GM18873 (cell line): ENCODE measurements at regions not wholly inside any gene's neighbourhood (a gene's known extent, or its start where the extent isn't known, plus 50 kb on each side); places are given as distances from the start of the nearest gene placed in this dataset.

ENCODE experiments used
- ATAC-seq: cut with Tn5 transposase; IDR thresholded peaks from one replicate; pipeline ENCODE4 v1.9.1; 2021; ENCODE audit warnings: mild to moderate bottlenecking, moderate library complexity, moderate number of reproducible peaks; ENCODE audit not compliant: unreplicated experiment, low FRiP score

- ATAC-seq = no peak
These were observed 249.9 kb upstream of the WWC1 start for GRCh38 chr5:168041583-168041982.

DNA sequence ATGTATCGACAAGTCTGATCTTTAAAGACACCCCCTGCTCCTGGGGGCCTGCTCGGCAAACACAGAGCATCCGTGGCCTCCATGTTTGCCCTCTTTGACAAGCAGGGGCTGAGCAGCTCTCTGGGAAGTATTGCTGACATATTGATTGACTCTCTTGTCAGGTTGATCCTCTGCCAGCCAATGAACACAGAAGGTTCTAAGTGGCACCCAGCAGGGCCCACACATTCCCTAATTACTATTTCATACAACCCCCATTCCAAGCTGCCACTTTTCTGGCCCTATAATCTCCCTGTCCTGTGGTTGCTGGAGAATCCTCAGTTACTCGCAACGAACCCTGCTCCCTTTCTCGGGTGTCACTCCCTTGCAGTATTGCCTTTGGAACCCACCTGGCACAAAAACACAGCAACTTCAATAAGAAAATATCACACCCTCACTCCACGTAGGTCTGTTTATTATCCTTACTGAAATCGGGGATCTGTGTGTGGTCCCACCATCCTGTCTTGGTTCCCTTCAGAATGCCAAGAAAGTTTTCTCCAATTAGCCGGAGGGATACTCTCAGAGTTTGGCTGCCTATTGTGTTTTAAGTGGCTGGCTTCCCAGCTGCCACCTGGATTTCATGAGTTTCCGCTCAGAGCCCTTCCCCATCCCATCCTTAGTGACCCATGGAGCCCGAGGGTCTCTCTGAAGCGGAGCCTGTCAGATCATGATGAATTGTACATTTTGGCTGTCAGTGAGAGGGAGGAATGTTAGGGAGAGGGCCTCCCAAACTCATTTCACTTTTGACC lies 249.0 kb upstream of the WWC1 start:
- ATAC-seq = no peak

DNA sequence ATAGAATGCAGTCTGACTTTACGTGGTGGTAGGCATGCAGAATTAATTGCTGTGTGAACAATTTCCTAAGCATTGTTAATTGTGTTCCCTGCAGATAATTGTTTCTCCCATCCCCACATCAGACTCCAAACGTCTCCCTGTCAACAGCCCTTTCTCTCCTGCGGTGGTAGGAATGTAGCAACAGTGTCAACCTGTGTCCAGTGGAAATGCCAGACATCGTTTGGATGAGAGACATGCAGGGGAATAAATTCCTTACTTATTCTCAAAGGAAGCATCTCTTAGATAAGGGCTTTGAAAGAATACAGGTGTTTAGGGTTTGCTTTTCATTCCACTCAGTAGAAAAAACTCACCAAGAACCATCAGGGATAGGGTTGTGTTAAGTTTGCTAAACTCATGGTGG lies 245.3 kb upstream of the WWC1 start:
- no peak for ATAC-seq

DNA sequence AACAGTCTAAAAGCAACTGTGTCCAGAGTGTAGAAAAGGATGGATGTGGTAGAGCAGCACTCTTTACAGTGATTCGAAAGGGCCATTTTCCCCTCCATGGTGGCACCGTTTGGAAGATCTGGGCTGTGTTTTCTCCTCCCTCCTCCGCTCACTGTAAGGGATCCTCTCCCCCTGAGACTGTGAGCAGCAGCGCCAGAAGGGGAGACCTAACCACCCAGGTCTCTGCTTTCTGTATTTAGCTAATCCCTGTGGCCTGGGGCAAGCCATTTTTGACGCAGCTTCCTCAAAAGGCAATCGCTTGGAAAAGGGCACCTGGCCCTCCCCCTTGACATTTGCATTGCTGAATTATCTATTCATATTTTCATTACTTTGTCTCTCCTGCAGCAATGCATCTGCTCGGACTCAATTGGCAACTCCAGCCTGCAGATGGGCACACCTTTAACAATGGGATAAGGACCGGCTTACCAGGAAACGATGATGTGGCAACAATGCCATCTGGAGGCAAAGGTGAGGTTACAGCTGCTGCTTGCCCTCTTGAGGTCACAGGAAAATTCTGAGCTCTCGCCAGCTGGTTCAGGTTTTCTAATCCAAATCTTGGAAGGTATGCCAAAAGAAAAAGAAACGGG lies 244.3 kb upstream of the WWC1 start:
- no peak for ATAC-seq

GRCh38 chr5:168047669-168048111 lies 243.8 kb upstream of the WWC1 start:
- no peak for ATAC-seq

DNA sequence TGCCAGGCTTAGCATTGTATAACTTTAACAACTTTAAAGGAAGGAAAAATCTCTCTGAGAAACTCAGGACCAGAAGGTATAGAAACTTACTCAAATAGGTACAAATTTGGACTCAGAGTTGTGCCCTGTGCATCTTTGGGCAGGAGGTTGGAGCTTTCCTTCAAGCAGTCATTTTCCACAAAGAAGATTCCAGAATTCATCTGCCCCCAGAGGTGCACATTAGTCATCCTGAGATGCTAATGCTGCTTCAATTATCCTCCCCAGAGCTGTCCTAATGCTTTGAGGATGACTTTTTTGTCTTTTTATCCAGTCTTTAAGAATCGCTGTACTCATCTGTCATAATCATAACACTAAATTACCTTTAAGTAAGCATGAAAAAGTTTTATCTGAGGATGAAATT lies 243.0 kb upstream of the WWC1 start:
- ATAC-seq = no peak

DNA sequence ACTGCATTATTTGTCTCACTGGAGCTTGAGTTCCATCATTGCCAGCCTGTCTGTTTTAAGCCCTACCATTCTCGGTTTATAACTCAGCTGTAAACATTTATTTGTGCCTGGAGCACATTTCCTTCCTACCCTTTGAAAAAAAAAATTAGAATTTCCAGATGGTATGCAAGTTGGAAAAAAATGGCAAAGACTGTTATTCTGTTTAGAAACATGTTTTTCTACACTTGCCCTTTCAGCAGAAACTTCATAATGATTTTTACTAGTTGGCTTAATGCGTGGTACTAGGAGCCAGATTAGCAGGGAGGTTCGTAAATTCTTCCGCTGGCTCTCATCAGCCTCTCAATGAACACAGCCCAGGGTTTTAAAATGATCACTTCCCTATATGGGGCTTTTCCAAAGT lies 238.8 kb upstream of the WWC1 start:
- no peak for ATAC-seq

GRCh38 chr5:168054091-168054490 lies 237.4 kb upstream of the WWC1 start:
- ATAC-seq = no peak

GRCh38 chr5:168055141-168055683 lies 236.2 kb upstream of the WWC1 start:
- no peak for ATAC-seq

DNA sequence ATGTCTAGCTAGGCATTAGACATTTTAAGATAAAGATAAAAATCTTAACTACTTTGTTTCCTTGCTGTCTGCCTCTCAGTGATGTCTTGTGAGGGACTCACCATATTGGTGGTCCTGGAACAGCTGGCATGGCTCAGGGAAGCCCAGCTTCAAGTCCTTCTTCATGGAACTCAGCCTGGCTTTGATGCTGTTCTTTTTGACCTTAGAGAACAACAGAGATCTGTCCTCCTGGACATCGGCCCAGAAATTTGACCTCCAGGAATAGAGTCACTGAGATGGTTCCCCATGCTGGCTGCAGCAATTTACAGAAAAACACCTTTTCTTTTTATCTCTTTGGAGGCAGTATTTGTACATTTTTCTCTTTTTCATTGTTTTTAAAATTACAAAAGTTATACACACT lies 235.5 kb upstream of the WWC1 start:
- ATAC-seq = no peak

GRCh38 chr5:168056499-168057182 lies 234.8 kb upstream of the WWC1 start:
- no peak for ATAC-seq

DNA sequence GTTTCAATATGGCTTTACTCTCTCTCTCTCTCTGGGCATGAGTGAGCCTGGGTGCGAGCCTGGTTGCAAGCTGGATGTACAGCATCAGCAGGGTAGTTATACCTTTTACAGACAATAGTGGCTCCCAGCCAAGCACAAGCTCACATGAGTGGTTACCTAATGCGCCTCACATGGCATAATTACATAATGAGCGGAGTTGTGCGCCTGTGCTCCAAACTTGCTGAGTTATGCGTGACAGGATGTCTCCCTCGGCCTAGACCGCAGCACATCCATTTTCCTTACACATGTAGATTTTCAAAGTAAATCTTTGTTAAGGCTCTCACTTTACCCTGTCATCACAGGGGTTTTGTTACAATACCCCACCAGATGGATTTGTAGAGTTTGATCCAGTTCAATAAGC lies 233.5 kb upstream of the WWC1 start:
- ATAC-seq = no peak

- ATAC-seq = no peak
These were observed 232.3 kb upstream of the WWC1 start for GRCh38 chr5:168059131-168059530.

GRCh38 chr5:168062239-168062638 lies 229.2 kb upstream of the WWC1 start:
- ATAC-seq = no peak

- no peak for ATAC-seq
These were observed 227.0 kb upstream of the WWC1 start for GRCh38 chr5:168064457-168064856.

- ATAC-seq = no peak
These were observed 226.4 kb upstream of the WWC1 start for GRCh38 chr5:168064933-168065622.

DNA sequence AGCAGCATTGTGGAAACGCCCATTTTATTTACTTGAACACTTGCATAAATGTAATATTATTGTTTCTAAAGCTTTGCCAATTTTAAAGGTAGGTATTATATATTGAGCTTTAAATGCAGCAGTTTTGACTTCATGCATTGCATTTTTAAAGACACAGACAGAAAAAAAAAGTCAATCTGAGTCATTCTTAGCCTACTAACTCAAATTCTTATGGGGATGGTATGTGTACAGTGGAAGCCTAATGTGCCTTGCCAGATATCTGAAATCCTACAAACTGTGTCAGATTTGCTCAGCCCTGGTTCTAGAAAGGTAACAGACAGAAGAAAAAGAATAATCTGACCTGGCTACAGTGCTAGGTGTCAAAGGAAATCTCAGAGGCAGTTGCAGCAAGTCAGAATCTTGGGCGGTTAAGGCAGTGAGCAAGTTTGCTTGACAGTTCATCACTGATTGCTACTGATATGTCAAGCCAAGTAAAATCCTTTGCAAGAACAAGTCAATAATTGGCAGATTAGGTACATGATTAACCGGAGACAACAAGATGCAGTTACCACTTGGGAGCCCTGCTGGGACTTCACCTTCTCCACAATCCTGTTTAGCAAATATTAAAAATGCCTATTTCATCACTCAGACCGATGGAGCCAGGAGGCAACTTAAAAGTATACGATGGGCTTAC lies 224.8 kb upstream of the WWC1 start:
- no peak for ATAC-seq

DNA sequence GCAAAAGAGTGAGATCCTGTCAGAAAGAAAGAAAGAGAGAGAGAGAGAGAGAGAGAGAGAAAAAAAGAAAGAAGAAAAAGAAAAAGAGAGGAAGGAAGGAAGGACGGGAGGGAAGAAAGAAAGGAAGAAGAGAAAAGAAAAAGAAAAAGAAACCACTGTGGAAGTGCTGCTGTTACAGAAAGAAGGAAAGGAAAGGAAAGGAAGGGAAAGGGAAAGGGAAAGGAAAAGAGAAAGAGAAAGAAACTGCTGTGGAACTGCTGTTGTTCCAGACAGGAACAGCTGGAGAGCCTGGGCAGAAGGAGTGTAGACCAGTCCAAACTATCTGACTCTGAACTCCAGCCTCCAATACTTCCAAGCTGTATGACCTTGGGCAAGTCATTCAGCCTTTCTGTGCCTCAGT lies 220.7 kb upstream of the WWC1 start:
- ATAC-seq = no peak

DNA sequence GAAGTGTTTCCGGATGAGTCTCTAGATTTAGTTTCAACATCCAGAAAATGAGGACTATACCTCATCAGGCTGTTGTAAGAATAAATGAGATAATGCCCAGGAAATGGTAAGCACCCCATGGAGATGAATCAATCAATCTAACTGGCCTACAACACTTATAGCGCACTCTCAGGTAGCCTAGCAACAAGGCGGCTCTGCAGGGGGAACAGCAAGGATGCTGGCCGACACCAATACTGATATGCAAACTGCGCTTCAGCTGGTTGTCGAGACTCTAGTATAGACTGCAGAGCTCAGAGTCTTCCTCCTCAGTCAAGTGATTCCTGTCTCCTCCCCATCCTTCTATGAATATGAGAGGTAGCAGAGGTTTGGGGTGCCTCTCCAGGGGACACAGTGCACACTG lies 218.8 kb upstream of the WWC1 start:
- ATAC-seq = no peak

DNA sequence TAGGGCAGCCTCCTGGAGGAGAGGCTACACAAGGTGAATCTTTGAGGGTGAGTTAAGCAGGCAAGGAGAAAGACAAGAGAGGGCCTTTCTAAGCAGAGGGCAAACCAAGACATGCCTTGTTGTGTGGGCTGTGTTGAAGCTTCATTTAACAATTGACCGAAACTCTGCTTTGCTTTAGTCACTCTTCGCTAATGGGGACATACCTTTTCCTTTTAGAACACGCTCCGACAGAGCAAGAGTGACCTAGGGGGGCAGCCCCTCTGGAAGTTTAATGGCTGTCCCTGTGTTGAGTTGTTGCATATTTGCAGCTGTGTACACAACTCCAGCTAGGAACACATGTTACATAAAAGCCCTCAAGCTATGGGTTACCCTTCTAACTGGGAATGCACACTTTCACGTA lies 218.1 kb upstream of the WWC1 start:
- no peak for ATAC-seq
